GM12864 (cell line): ENCODE measurements at regions not wholly inside any gene's neighbourhood (a gene's known extent, or its start where the extent isn't known, plus 50 kb on each side); places are given as distances from the start of the nearest gene placed in this dataset.

Experiments used
- DNase-seq: peaks from one replicate; pipeline ENCODE4 v3.0.0-alpha.2; 2011; ENCODE audit warnings: low read depth
- H3K4me3 ChIP-seq: 2 replicates; pipeline ENCODE4 v1.5.1; 2011; ENCODE audit warnings: mild to moderate bottlenecking, low read depth, low read length, control low read depth
- TF ChIP-seq, protein P1 (sequence below): IDR thresholded peaks from 2 replicates; pipeline ENCODE4 v1.5.1; 2011; ENCODE audit warnings: low read depth, mild to moderate bottlenecking, moderate library complexity, low read length, control low read depth, inconsistent platforms; ENCODE audit errors: missing control alignments

DNA sequence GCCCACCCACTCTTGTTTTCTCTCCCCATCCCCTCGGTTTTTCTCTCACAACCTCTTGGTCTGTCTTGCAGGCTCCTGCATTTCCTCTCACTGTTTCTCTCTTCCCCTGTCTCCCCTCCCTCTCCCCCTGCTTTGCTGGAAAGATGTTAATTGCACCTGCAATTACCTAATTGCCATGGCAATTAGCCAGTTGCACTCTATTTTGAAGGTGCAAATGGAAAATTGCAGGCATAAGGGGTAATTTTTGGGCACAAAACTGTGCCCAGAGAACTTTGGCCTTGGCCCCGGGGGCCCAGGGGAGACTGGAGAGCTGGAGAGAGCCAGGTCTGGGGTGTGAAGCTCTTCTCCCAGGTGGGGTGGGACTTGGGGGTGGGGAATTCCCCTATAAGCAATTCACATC, 164.5 kb upstream of the TLE3 start:
- DNase-seq: no peak
- H3K4me3 ChIP-seq: no peak overlapping the region
- TF ChIP-seq, protein P1, sequence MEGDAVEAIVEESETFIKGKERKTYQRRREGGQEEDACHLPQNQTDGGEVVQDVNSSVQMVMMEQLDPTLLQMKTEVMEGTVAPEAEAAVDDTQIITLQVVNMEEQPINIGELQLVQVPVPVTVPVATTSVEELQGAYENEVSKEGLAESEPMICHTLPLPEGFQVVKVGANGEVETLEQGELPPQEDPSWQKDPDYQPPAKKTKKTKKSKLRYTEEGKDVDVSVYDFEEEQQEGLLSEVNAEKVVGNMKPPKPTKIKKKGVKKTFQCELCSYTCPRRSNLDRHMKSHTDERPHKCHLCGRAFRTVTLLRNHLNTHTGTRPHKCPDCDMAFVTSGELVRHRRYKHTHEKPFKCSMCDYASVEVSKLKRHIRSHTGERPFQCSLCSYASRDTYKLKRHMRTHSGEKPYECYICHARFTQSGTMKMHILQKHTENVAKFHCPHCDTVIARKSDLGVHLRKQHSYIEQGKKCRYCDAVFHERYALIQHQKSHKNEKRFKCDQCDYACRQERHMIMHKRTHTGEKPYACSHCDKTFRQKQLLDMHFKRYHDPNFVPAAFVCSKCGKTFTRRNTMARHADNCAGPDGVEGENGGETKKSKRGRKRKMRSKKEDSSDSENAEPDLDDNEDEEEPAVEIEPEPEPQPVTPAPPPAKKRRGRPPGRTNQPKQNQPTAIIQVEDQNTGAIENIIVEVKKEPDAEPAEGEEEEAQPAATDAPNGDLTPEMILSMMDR: no peak

DNA sequence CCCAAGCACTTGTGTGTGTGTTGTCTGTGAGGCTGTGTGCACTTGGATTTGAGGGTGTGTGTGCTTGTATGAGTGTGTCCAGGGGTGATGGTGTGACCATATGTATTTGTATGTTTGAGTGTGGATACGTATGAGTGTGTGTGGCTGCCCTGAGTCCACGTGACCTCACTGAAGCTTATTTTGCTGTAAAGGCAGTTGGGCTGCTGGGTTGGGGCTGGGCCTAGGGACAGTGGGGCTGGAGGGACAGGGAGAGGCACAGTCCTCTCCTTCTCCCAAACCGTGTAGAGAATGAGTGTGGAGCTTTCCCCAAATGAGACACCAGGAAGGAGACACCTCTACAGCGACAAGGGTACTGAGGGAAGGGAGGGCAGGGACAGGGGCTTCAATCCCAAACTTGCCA, 163.4 kb upstream of the TLE3 start:
- no peak overlapping the region for H3K4me3 ChIP-seq
- TF ChIP-seq, protein P1: no peak
- DNase-seq: no peak

DNA sequence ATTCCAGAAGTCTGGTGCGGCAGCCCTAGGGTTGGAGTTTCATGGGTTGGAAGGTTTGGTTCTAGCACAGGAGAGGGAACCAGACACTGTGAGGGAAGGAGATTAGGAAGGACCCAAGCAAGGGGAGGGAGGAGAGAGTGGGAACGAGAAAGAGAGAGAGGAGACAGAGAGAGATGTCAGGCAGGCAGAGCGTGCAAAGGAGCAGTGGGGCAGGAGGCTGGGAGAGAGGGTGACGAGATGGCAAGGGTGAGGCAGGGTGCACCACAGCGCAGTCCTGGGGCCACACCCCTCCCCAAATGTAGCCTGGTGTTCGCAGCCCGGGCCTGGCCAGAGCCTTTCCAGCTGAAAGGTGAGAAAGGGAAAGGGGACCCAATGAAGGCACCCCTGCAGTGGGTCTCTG, 162.9 kb upstream of the TLE3 start:
- TF ChIP-seq, protein P1: no peak
- no peak overlapping the region for H3K4me3 ChIP-seq
- DNase-seq: no peak

DNA sequence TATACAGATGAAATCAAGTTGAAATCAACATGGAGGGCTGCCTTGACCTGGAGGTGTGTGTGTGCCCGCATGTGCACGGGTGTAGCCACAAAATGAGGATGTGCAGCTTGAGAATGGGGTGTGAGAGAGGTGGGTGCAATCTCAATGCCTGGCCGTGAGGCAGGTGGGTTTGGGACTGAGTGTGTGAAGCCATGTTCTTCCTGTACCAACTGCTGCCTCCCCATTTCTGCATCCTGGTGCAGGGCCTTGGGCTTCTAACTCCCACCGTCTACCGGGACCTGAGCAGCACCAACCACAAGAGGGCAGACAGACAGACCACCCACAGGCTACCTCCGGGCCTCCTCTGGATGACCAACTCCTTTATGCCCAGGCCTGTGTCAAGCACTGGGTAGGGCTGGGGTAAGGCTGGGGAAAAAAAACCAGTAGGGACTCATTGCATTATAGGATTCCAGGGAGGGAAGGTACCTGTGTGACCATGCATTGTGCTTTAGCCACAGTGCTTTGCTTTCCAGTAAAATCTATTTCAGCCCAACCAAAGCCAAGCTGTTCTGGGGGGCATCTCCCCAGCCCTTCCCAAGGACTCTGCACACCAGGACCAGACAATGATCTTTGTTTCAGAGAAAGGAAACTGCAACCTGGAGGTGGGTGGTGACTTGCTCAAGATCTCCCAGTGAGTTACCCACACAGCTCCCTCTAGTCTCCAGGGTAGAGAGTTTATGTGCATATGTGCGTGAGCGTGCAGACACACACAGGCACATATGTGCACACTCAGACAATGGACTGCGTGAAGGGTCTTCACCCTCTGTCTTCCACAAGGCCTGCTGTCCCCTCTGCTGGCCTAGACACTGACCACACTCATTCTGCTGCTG, 162.2 kb upstream of the TLE3 start:
- TF ChIP-seq, protein P1: peak; percentile 29
- no peak for DNase-seq

DNA sequence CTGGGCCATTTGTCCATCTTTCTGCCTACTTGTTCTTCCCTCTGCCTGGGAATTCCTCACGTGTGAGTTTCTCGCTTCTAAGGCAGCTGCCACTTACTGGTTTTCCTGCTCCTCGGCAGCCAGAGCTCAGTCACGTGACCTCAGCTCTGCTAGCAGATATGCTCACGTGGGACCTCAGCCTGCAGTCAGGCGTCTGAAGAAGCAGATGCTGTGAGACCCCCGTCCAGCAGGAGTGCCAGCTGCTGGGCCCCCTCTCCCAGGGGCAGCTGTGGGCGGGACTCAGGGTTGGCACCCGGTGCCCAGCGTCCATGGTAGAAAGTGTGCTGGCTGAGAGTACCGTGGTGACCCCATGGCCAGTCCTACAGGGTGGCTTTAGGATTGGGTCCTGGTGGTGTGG, 161.3 kb upstream of the TLE3 start:
- H3K4me3 ChIP-seq: no peak overlapping the region
- DNase-seq: no peak
- TF ChIP-seq, protein P1: no peak

More for the DNA sequence above, 162.2 kb upstream of the TLE3 start:
- H3K4me3 ChIP-seq: no peak overlapping the region

DNA sequence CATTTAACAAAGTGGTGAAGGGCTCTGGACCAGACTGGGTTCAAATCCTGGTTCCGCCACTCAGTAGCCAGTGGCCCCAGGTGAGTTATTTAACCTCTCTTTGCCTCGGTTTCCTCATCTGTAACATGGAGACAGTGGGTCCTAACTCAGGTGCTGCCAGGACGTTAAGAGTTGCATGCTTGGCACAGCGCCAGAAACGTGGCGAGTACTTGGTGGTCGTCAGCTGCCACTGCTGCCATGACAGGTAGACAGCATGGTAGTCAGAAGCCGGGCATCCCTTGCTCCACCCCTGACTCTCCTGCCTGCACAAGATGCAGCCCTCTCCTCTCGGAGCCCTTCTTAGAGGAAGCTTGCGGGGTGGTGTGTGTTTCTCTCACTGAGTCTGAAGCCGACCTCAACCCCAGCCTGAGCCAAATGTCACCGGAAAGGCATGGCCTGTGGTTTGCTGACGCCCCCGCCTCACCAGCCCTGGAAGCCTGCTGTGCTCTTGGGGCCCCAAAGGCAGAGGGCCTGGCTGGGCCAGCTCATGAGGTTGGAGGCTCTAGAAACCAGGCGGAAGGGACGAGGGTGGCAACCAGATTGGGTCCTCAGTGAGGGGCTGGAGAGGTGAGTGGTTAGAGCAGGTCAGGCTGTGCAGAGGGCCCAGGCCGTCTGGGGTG, 160.8 kb upstream of the TLE3 start:
- peak; percentile 29 for DNase-seq
- TF ChIP-seq, protein P1: no peak
- no peak overlapping the region for H3K4me3 ChIP-seq
